SHP77 treated with DMSO at 0.1 percent for 48 hours (cell line): ENCODE measurements at regions not wholly inside any gene's neighbourhood (a gene's known extent, or its start where the extent isn't known, plus 50 kb on each side); places are given as distances from the start of the nearest gene placed in this dataset.
"Not testable (repeated sequence)": the region's sequence is repeated elsewhere in the genome, so short reads cannot be mapped to it uniquely, and the experiment has no call there.

ENCODE experiments used
- DNase-seq: peaks from one replicate; lab custom pipeline; 2025; lab: John Stamatoyannopoulos, UW

DNA sequence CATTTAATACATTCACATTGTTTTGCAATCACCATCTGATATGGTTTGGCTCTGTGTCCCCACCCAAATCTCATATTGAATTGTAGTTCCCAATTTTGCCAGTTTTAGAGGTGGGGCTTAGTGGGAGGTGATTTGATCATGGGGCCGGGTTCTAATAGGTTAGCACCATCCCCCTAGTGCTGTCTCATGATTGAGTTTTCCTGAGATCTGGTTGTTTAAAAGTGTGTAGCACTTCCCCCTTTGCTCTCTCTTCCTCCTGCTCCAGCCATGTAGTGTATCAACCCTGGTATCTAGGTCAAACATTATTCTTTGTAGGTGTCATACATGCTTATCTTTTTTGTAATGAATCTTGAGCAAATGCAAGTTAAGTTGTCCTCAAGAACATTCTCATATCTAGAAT, 83.3 kb upstream of the KIT start:
- DNase-seq = no peak

DNA sequence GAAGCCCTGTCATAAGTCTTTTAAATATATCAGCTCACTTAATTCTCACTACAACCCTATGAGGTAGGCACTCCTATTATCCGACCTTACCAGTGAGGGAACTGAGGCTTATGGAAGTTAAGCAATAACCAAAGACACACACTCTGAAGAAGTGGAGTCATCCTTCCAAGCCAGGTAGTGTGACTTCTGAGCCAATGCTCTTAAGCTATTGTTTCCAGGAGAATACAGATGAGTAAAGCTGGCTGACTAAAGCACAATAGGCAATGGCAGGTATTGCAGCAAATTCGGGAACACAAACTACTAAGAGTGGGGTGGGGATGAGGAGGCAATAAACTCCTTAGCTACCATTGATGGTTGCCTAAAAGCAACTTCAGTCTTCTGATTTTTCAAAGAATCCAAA, 81.8 kb upstream of the KIT start:
- no peak for DNase-seq

DNA sequence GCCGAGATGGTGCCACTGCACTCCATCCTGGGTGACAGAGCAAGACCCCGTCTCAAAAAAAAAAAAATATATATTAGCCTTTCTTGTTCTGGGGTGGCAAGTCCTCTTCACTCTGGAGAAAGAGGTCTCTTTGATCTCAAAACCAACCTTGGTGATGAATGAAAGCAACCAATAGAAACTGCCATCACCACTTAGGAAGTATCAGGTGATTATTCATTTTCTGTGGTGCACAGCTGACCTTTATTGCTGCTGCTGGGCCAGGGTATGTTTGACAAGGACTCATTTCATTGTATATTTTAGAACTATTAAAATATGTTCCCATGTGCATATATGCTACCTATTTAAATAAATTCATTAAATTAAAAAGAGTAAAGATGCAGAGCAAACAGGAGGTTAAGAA, 76.0 kb upstream of the KIT start:
- no peak for DNase-seq

DNA sequence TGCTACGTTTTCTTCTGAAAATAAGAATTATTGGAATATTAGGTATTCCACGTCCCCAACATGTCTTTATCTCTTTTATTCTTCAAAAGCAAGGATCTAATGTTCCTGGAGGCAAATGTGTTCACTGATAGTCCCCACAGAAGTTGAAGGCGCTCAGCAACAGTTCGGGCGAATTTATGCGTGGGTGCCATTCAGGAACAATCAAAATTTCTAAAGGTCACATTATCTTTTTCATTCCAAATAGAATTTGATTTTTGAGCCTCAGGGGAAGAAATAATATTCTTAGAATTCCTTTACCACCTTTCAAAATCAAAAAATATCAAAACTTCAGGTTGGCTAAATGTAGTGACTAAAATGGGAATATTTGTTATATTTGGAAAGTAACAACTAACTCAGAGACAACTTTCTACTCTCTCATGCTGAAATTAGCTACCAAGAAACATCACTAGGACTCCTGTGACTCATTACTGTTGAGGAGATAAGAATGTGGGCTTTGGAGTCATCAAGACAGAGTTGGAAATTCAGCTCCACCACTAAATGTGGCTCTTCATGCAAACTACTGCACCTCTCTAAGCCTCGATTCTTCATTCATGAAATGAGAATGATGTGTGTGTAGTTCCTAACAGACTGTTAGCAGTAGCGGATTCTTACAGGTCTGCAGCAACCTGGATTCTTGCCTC, 72.3 kb upstream of the KIT start:
- DNase-seq = no peak

DNA sequence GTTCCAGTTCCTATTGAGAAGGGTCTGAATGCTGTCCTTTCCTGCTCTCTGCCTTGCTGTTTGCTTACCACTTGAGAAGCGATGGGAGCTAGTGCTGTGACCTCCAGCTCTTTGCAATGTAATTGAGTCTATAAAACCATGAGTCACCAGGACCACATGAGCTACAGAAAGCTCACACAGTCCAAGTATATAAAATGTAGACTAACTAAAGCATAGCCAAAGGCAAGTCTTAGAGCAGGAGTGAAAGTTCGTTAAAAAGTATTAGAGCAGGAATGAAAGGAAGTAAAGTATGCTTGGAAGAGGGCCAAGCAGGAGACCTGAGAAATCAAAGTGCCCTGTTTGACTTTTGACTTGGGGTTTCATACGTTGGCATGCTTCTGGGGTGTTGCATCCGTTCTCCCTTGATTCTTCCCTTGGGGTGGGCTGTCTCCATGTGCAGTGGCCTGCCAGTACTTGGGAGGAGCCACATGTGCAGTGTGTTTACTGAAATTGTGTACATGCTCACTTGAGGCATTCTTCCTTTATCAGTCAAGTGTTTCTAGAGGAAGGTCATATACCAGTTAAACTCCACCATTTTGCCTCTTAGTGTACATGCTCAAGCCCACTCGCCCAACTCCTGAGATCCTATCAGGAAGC, 71.3 kb upstream of the KIT start:
- peak; percentile 44 for DNase-seq

DNA sequence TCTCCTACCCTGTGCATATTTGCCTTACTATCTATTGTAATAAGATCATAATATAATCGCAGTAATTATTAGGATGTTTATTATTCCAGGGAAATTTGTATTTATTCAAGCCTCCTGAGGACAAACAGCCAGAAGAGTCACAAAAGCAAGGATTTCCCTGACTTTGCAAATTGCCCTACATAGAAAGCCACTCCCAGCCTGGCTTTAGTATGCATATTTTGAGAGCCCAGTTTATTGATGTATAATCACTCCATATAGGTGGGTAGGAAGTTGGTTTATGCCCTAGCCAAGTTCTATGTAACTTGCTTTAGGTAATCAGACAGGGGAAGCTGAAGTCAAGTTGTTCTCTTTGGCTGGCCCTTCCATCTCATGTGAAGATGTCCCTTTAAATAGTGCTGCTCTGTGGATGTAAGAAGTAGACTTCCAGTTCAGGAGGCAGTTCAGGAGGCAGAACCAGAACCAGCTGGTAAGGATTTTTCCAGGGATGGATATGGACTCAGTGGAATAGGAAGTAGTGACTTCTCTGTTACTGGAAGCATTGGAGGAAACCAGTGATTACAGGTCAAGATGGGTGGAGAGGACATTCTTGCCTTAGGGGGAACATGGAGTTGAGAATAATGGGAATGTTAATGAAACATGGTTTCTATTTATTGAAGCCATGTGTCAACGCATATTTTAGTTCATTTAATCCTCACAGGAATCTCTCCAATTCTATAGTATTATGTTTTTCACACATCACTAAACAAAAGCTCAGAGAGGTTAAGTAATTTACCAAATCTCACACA, 70.5 kb upstream of the KIT start:
- no peak for DNase-seq

DNA sequence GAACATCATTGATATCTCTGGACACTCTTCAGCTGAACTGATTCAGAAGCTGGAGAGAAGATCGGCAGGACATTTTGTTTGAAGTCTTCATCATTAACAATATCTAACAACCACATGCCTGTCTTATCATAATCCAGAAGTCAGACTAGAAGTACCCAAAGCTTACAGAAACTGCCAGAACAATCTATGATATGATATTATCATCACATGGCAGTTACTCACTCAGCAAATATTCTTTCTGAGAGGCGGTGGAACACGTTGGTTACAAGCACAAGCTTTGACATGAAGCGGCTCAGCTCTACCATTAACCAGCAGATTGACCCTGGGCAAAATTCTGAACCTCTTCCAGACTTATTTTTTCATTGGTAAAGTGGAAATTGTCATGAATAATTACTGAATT, 69.4 kb upstream of the KIT start:
- DNase-seq = no peak

DNA sequence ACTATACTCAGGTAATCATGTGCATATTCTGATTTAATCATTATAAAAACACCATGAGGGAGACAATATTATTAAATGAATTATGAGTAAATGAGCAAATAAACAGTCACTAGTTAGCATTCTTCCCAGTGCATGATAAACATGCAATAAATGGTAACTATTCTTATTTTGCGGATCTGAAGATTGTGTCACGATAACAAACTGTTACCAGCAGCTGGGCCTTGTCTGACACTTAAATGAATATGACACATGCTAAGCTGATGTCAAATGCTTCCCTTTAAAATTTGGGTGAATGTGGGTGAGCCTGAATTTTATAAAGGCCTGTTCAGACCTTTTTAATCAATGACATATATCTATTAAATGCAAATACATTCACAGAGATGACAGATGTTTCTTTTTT, 68.2 kb upstream of the KIT start:
- DNase-seq = no peak

DNA sequence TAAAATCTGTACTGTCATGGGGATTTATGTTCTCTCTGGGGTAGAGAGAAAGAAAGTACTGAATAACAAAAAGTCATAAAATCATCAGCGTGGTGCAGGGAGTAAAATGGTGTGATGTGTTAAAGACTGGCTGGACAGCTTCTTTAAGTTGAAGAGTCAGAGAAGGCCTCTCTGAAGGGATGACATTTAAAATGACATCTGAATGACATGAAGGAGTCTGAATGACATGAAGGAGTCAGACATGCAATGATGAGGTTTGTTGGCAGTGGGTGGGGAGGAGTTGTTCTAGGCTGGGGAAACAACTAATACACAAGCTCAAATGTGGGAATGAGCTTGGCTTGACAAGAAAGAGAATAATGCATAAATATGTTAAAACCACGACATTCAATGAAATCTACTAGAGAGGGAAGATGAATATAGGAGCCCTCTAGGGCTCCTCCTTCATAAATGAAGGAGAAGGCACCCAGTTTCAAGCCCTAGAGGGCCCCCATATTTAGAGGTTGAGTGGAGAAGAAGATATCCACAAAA, 63.9 kb upstream of the KIT start:
- no peak for DNase-seq

DNA sequence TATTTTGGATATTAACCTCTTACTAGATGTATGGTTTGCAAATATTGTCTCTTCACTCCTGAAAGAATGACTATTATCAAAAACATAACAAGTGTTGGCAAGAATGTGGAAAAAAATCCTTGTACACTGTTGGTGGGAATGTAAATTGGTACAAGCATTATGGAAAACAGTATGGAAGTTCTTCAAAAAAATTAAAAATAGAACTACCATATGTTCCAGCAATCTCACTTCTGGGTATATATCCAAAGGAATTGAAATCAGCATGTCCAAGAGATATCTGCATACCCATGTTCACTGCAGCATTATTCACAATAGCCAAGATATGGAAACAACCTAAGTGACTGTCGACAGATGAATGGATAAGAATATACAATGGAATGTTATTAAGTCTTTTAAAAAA, 61.6 kb upstream of the KIT start:
- no peak for DNase-seq

DNA sequence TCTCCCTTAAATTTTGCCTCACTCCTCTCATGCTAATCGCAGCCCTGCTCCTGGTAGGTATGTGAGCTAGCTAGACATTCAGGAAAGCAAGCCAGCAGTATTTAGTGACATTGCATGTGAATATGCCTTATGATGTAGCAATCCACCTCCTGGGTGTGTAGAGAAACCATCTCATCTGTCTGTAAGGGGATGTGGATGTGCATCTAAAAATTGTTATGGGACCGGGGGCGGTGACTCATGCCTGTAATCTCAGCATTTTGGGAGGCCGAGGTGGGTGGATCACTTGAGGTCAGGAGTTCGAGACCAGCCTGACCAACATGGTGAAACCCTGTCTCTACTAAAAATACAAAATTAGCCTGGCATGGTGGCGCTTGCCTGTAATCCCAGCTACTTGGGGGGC, 60.1 kb upstream of the KIT start:
- not testable (repeated sequence) for DNase-seq

DNA sequence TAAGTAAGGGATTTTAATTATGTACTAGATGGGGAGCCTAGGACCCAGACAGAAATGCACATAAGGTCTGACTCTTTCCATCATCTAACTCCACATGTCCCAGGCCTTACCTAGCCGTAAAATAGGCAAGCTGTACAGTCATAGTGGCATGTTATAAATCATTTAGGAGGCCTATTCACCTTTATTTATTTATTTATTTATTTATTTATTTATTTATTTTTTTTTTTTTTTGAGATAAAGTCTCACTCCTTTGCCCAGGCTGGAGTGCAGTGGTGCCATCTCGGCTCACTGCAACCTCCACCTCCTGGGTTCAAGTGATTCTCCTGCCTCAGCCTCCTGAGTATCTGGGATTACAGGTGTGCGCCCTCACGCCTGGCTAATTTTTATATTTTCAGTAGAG, 55.6 kb upstream of the KIT start:
- not testable (repeated sequence) for DNase-seq

DNA sequence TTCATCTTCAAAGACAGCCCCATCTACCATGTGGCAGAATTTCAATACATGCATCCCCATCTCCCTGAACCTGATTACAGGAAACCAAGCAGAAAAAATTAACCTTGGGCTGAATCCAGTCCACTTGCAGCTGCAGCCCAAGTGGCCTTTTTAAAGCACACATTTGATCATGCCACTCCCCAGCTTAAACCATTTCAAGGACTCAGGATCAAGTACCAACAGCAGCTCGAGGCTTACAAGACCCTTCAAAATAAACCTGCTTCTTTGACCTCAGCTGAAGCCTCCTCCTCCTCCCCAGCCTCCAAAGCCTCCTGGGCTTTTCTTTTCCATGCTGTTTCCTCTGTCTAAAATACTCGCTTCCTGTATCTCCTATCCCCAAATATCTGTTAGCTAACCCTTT, 50.7 kb upstream of the KIT start:
- DNase-seq = no peak

DNA sequence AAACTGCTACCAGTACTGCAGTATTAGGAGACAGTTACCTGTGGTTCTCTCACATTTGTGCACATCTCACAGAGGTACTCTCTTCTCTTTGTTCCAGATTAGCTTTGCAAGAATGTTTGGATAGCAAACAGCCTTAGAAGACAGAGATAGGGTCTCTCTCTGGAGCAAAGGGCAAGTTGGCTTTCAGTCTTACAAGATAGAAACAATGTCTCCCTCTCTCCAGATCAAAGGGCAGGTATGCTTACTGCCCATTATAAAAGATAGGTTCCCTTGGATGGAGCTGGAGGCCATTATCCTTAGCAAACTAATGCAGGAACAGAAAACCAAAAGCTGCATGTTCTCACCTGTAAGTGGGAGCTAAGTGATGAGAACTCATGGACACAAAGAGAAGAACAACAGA, 50.2 kb upstream of the KIT start:
- DNase-seq = no peak
